GM23338 (cell line): ENCODE measurements at regions not wholly inside any gene's neighbourhood (a gene's known extent, or its start where the extent isn't known, plus 50 kb on each side); places are given as distances from the start of the nearest gene placed in this dataset.

Experiments used
- ATAC-seq: fragments of 200-7000 bp; cut with Tn5 transposase; 3 replicates; pipeline ENCODE4 v1.9.1; 2020
- DNase-seq: peaks from one replicate; pipeline ENCODE4 v3.0.0-alpha.2; 2015; ENCODE audit warnings: low spot score
- H2AFZ ChIP-seq: fragments of 200-600 bp; sonication (generic); 2 replicates; pipeline ENCODE4 v1.8.0; 2016; ENCODE audit warnings: antibody characterized with exemption, mild to moderate bottlenecking, moderate library complexity
- H3F3A ChIP-seq: fragments of 200-600 bp; sonication (generic); replicated peaks from 2 replicates; pipeline ENCODE4 v1.8.0; 2017; ENCODE audit warnings: antibody characterized with exemption, mixed run types, low read depth
- H3K27ac ChIP-seq: fragments of 200-600 bp; sonication (generic); 2 replicates; pipeline ENCODE4 v1.6.1; 2016; ENCODE audit warnings: low read depth
- H3K27me3 ChIP-seq: fragments of 200-600 bp; sonication (generic); 2 replicates; pipeline ENCODE4 v1.8.0; 2016; ENCODE audit warnings: mild to moderate bottlenecking, mixed run types, moderate library complexity; ENCODE audit not compliant: insufficient read depth
- H3K36me3 ChIP-seq: fragments of 200-600 bp; sonication (generic); 2 replicates; pipeline ENCODE4 v1.8.0; 2016; ENCODE audit warnings: mild to moderate bottlenecking; ENCODE audit not compliant: insufficient read depth
- H3K4me1 ChIP-seq: fragments of 200-600 bp; sonication (generic); 2 replicates; pipeline ENCODE4 v1.8.0; 2016; ENCODE audit warnings: mild to moderate bottlenecking, moderate library complexity; ENCODE audit not compliant: insufficient read depth
- H3K4me2 ChIP-seq: fragments of 200-600 bp; sonication (generic); 2 replicates; pipeline ENCODE4 v1.7.1; 2017; ENCODE audit warnings: mixed run types
- H3K4me3 ChIP-seq: fragments of 200-600 bp; sonication (generic); 2 replicates; pipeline ENCODE4 v1.6.1; 2016; ENCODE audit warnings: mixed run types
- H3K79me2 ChIP-seq: fragments of 200-600 bp; sonication (generic); replicated peaks from 2 replicates; pipeline ENCODE4 v1.8.0; 2017; ENCODE audit warnings: mild to moderate bottlenecking; ENCODE audit not compliant: insufficient read depth
- H3K9me2 ChIP-seq: fragments of 200-600 bp; sonication (generic); 2 replicates; pipeline ENCODE4 v1.8.0; 2017; ENCODE audit not compliant: insufficient read depth
- H4K20me1 ChIP-seq: fragments of 200-600 bp; sonication (generic); replicated peaks from 2 replicates; pipeline ENCODE4 v1.8.0; 2017; ENCODE audit warnings: mild to moderate bottlenecking; ENCODE audit not compliant: insufficient read depth
- H3K27ac Mint-ChIP-seq: 2 replicates; pipeline ENCODE4 v1.8.0; 2020; ENCODE audit warnings: inconsistent platforms, mild to moderate bottlenecking, moderate library complexity, mixed read lengths
- H3K27me3 Mint-ChIP-seq: 3 replicates; pipeline ENCODE4 v1.8.0; 2022; ENCODE audit warnings: low read depth, mild to moderate bottlenecking, moderate library complexity, mixed read lengths, inconsistent platforms; ENCODE audit not compliant: insufficient read depth, poor library complexity
- H3K36me3 Mint-ChIP-seq: 3 replicates; pipeline ENCODE4 v1.8.0; 2021; ENCODE audit warnings: low read depth, mild to moderate bottlenecking, inconsistent platforms, moderate library complexity, mixed read lengths
- H3K4me1 Mint-ChIP-seq: 3 replicates; pipeline ENCODE4 v1.8.0; 2020; ENCODE audit warnings: mild to moderate bottlenecking, inconsistent platforms, mixed read lengths
- H3K4me3 Mint-ChIP-seq: 3 replicates; pipeline ENCODE4 v1.8.0; 2021; ENCODE audit warnings: moderate library complexity, mild to moderate bottlenecking, inconsistent platforms, mixed read lengths
- H3K9me3 Mint-ChIP-seq: 3 replicates; pipeline ENCODE4 v1.8.0; 2020; ENCODE audit warnings: moderate library complexity, mild to moderate bottlenecking, inconsistent platforms, mixed read lengths
- CREB1 ChIP-seq: fragments of 250-450 bp; sonication (Bioruptor Pico); IDR thresholded peaks from 2 replicates; pipeline ENCODE4 v1.5.0; 2020; ENCODE audit warnings: low read depth, mild to moderate bottlenecking, moderate library complexity
- CTCF ChIP-seq, 2 experiments: fragments of 200-600 bp in 1 of 2; sonication (generic) in 1 of 2; conservative IDR thresholded peaks; 2 replicates each; pipeline versions ENCODE4 v1.5.1 to v1.6.1; 2016 to 2017; ENCODE audit warnings: antibody characterized with exemption in 2 of 2, low read depth in 2 of 2, mild to moderate bottlenecking in 2 of 2, moderate library complexity in 1 of 2
- ETS1 ChIP-seq: IDR thresholded peaks from 2 replicates; pipeline ENCODE4 v1.6.1; 2016; ENCODE audit warnings: antibody characterized with exemption
- EZH2 ChIP-seq: fragments of 200-600 bp; sonication (generic); IDR thresholded peaks from one replicate; pipeline ENCODE4 v1.8.0; 2017; ENCODE audit warnings: antibody characterized with exemption, mild to moderate bottlenecking, low read depth; ENCODE audit not compliant: unreplicated experiment
- EZH2phosphoT487 ChIP-seq: fragments of 200-600 bp; sonication (generic); IDR thresholded peaks from one replicate; pipeline ENCODE4 v1.8.1; 2018; ENCODE audit warnings: antibody characterized with exemption; ENCODE audit not compliant: unreplicated experiment
- JUNB ChIP-seq: IDR thresholded peaks from one replicate; pipeline ENCODE4 v1.6.1; 2016; ENCODE audit warnings: antibody characterized with exemption; ENCODE audit not compliant: unreplicated experiment
- NANOG ChIP-seq: IDR thresholded peaks from 2 replicates; pipeline ENCODE4 v1.6.1; 2016; ENCODE audit warnings: antibody characterized with exemption, borderline replicate concordance
- POLR2AphosphoS5 ChIP-seq: IDR thresholded peaks from 2 replicates; pipeline ENCODE4 v1.6.1; 2016; ENCODE audit warnings: antibody characterized with exemption, low read depth
- REST ChIP-seq: IDR thresholded peaks from one replicate; pipeline ENCODE4 v1.6.1; 2018; ENCODE audit warnings: antibody characterized with exemption; ENCODE audit not compliant: unreplicated experiment
- STAT1 ChIP-seq: IDR thresholded peaks from one replicate; pipeline ENCODE4 v1.6.1; 2016; ENCODE audit warnings: antibody characterized with exemption; ENCODE audit not compliant: unreplicated experiment
- ZNF114 ChIP-seq: fragments of 250-450 bp; sonication (Bioruptor Pico); IDR thresholded peaks from 2 replicates; pipeline ENCODE4 v1.5.0; 2020; ENCODE audit warnings: mild to moderate bottlenecking, moderate library complexity
- ZNF331 ChIP-seq: fragments of 250-450 bp; sonication (Bioruptor Pico); IDR thresholded peaks from 2 replicates; pipeline ENCODE4 v1.5.0; 2020; ENCODE audit warnings: low read depth, mild to moderate bottlenecking, moderate library complexity
- ZNF462 ChIP-seq: fragments of 250-450 bp; sonication (Bioruptor Pico); IDR thresholded peaks from 2 replicates; pipeline ENCODE4 v1.5.0; 2020; ENCODE audit warnings: mild to moderate bottlenecking, moderate library complexity

GRCh38 chr2:46818141-46818621, 97.4 kb downstream of the MCFD2 start:
- no peaks in the 10 kb centered on the region; the same call in 1 of the 2 replicates for H3K9me2 ChIP-seq
- H3K27ac Mint-ChIP-seq = no peak overlapping the region
- H3K4me3 Mint-ChIP-seq = no peak overlapping the region
- no peaks in the 10 kb centered on the region; the same call in 2 of the 3 replicates for H3K9me3 Mint-ChIP-seq
- ATAC-seq = no peak
- no peak overlapping the region for H3K4me3 ChIP-seq
- H3K27ac ChIP-seq = no peak overlapping the region
- H2AFZ ChIP-seq = no peak overlapping the region
- H3K27me3 ChIP-seq = no peaks in the 10 kb centered on the region
- no peak overlapping the region for H3K4me2 ChIP-seq
- no peaks in the 10 kb centered on the region for H3K79me2 ChIP-seq
- H3F3A ChIP-seq = no peaks in the 10 kb centered on the region
- no peaks in the 10 kb centered on the region for H3K36me3 Mint-ChIP-seq
- H4K20me1 ChIP-seq = no peaks in the 10 kb centered on the region
- TF ChIP-seq EZH2phosphoT487 (no peak), ZNF114 (CRISPR knock-in tag) (no peak), CREB1 (CRISPR knock-in tag) (no peak), EZH2 (no peak), POLR2AphosphoS5 (no peak), REST (no peak), ZNF331 (CRISPR knock-in tag) (no peak), ETS1 (no peak), STAT1 (no peak), JUNB (no peak), NANOG (no peak), CTCF (conservative IDR thresholded peaks at IDR 0.05; ENCODE audit: low read depth in 2 of 2) (no peak), ZNF462 (CRISPR knock-in tag) (no peak)
- no peak for DNase-seq
- peaks cover 4% of the 10 kb centered on the region for H3K27me3 Mint-ChIP-seq
- H3K36me3 ChIP-seq = no peaks in the 10 kb centered on the region
- H3K4me1 Mint-ChIP-seq = peaks cover 7% of the 10 kb centered on the region
- no peaks in the 10 kb centered on the region for H3K4me1 ChIP-seq
